ENCODE measurements at regions not wholly inside any gene's neighbourhood (a gene's known extent, or its start where the extent isn't known, plus 50 kb on each side); places are given as distances from the start of the nearest gene placed in this dataset.

DNA sequence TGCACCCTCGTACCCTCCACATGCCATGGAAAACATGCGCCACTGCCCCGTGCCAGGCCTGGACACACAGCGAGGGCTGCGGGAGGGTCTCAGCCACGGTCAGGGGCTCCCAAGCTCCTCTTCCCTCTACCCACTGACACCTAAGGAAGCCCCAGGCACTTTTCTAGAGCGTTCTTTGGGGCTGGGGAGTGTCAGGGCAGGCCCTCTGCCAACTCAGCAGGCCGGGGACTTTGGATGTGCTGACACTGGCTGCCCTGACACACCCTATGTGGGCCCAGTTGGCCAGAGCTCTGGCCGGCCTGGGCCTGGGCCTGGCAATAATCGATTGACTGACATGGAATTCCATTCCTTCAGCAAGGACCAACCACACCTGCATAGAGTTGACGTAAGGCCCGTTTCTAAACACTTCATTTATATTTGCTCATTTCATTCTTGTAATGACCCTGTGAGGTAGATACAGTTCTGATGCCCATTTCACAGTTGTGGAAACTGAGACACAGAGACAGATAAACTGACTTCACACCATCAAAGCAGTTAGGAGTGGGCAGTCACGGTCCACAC, 70.5 kb downstream of the ZFP36L2 start:
- no peak for TF ChIP-seq CTCF (conservative IDR thresholded peaks at IDR 0.05; ENCODE audit: low read length)
- no peak for TF ChIP-seq EZH2phosphoT487 (IDR thresholded peaks at IDR 0.05; ENCODE audit: borderline replicate concordance)

Data from Loucy (cell line).